Breast epithelium (tissue), 4 donors: ENCODE measurements at regions not wholly inside any gene's neighbourhood (a gene's known extent, or its start where the extent isn't known, plus 50 kb on each side); places are given as distances from the start of the nearest gene placed in this dataset.

ENCODE experiments used
- DNase-seq, 2 donors: peaks; one replicate each; pipeline ENCODE4 v3.0.0-alpha.2; 2019; ENCODE audit warnings: low spot score in 2 of 2
- H3K27ac ChIP-seq, 2 donors: fragments of 200-600 bp; sonication (generic) in 1 of 2; one replicate each; pipeline ENCODE4 v1.5.1; 2016 to 2019; ENCODE audit warnings: mild to moderate bottlenecking in 1 of 2
- H3K27me3 ChIP-seq, 2 donors: fragments of 200-600 bp; sonication (generic) in 1 of 2; one replicate each; pipeline versions ENCODE4 v1.5.1 to v1.6.0; 2017 to 2019; ENCODE audit warnings: control low read depth in 1 of 2, mild to moderate bottlenecking in 1 of 2
- H3K36me3 ChIP-seq: fragments of 200-600 bp; one replicate; pipeline ENCODE4 v1.5.1; 2019
- H3K4me1 ChIP-seq, 2 donors: fragments of 200-600 bp; sonication (generic); one replicate each; pipeline ENCODE4 v1.5.1; 2016 to 2019; ENCODE audit warnings: control low read depth in 1 of 2
- H3K4me3 ChIP-seq, 3 donors: fragments of 200-600 bp; sonication (generic); 1 replicate in 2 of 3; 2 replicates in 1 of 3; pipeline ENCODE4 v1.5.1; 2016 to 2019; ENCODE audit warnings: mild to moderate bottlenecking in 3 of 3, moderate library complexity in 2 of 3
- H3K9me3 ChIP-seq, 2 donors: fragments of 200-600 bp; sonication (generic) in 1 of 2; one replicate each; pipeline ENCODE4 v1.5.1; 2016 to 2019; ENCODE audit warnings: control low read depth in 1 of 2
- POLR2A ChIP-seq: fragments of 450-650 bp; IDR thresholded peaks from one replicate; pipeline ENCODE4 v1.6.1; 2016; ENCODE audit warnings: antibody characterized with exemption, mild to moderate bottlenecking, moderate library complexity
- POLR2AphosphoS5 ChIP-seq, 3 donors: sonication (generic); formaldehyde crosslinking; IDR thresholded peaks; one replicate each; pipeline ENCODE4 v1.6.1; 2017; ENCODE audit warnings: antibody characterized with exemption in 3 of 3
- intact Hi-C: fragments of 100-400 bp; cut with DNase I; formaldehyde crosslinking; loops from one replicate; pipeline ENCODE4 v1.15.1; 2023; ENCODE audit warnings: low total_unique reads
- TF ChIP-seq, protein P1 (sequence below), 3 donors: fragments of 450-650 bp; IDR thresholded peaks; one replicate each; pipeline ENCODE4 v1.5.1; 2016 to 2017; ENCODE audit warnings: antibody characterized with exemption in 3 of 3, mild to moderate bottlenecking in 3 of 3, moderate library complexity in 3 of 3

DNA sequence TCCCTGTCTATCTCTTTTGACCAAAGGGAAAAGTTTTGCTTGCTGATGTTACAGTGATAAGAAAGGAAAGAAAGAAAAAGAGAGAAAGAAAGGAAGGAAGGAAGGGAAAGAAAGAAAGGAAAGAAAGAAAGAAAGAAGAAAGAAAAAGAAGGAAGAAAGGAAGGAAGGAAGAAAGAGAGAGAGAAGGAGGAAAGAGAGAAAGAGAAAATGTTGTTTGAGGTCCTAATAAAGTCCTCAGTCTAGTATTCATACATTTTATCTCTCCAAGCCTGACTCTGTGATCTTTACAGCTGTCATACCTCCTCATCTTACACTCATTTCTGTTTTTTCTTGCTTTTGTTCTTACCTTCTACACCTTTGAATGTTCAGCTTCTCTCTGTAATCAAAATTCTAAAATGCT, 111.4 kb upstream of the MBNL1 start:
- TF ChIP-seq POLR2AphosphoS5 (IDR thresholded peaks at IDR 0.05), result no peak
- TF ChIP-seq, protein P1, sequence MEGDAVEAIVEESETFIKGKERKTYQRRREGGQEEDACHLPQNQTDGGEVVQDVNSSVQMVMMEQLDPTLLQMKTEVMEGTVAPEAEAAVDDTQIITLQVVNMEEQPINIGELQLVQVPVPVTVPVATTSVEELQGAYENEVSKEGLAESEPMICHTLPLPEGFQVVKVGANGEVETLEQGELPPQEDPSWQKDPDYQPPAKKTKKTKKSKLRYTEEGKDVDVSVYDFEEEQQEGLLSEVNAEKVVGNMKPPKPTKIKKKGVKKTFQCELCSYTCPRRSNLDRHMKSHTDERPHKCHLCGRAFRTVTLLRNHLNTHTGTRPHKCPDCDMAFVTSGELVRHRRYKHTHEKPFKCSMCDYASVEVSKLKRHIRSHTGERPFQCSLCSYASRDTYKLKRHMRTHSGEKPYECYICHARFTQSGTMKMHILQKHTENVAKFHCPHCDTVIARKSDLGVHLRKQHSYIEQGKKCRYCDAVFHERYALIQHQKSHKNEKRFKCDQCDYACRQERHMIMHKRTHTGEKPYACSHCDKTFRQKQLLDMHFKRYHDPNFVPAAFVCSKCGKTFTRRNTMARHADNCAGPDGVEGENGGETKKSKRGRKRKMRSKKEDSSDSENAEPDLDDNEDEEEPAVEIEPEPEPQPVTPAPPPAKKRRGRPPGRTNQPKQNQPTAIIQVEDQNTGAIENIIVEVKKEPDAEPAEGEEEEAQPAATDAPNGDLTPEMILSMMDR (IDR thresholded peaks at IDR 0.05), result no peak
- TF ChIP-seq POLR2A, result no peak
- no peaks in the 10 kb centered on the region for H3K4me1 ChIP-seq
- no peak for DNase-seq
- peaks cover 0 to 3% of the 10 kb centered on the region in 2 donors for H3K9me3 ChIP-seq
- H3K4me3 ChIP-seq, result no peak overlapping the region
- no peak overlapping the region for H3K27ac ChIP-seq
- H3K27me3 ChIP-seq, result no peaks in the 10 kb centered on the region
- intact Hi-C loops, result no loop called here
- H3K36me3 ChIP-seq, result no peaks in the 10 kb centered on the region

GRCh38 chr3:152159328-152159727, 109.4 kb upstream of the MBNL1 start:
- no peak overlapping the region for H3K27ac ChIP-seq
- intact Hi-C loops, result no loop called here
- no peaks in the 10 kb centered on the region for H3K9me3 ChIP-seq
- no peaks in the 10 kb centered on the region for H3K27me3 ChIP-seq
- H3K36me3 ChIP-seq, result no peaks in the 10 kb centered on the region
- no peak for DNase-seq
- H3K4me1 ChIP-seq, result no peaks in the 10 kb centered on the region
- H3K4me3 ChIP-seq, result no peak overlapping the region
- TF ChIP-seq POLR2AphosphoS5 (IDR thresholded peaks at IDR 0.05), result no peak
- TF ChIP-seq, protein P1 (IDR thresholded peaks at IDR 0.05), result no peak

DNA sequence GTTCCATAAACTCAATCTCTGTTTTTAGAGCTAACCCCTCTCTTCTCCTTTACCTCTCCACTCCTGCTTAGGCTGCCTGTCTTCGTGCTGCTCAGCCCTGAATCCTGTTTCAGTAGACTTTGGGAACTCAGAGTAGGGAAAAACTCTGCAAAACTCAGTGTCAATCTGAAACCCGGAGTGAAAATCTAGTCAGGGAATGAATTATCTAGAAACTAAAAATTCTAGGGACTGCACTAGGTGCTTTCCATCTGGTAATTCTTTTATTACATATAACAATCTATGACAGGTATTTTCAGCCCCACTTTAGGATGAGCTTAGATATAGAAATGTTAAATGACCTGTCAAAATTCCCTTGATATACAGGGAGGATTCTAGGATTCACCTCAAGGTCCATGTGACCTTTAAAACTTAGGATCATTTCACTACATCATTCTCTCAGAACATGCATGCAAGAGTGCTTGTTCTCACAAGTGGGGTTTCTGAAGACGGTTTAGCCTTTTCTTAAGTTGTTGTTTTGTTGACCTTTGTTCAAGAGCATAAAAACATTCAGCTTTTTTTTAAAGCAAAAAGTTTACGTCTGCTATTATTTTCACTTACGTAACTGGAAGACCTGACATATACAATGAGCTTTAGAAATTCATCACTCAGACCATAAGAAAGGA, 108.2 kb upstream of the MBNL1 start:
- DNase-seq, result no peak
- TF ChIP-seq, protein P1 (IDR thresholded peaks at IDR 0.05), result no peak
- TF ChIP-seq POLR2AphosphoS5 (IDR thresholded peaks at IDR 0.05) (no peak), POLR2A (no peak)
- Histone ChIP-seq H3K9me3 (no peaks in the 10 kb centered on the region), H3K27me3 (no peaks in the 10 kb centered on the region), H3K27ac (no peak overlapping the region), H3K4me3 (no peak overlapping the region), H3K36me3 (no peaks in the 10 kb centered on the region), H3K4me1 (no peaks in the 10 kb centered on the region)
- intact Hi-C loops, result no loop called here

- Histone ChIP-seq H3K36me3 (no peaks in the 10 kb centered on the region), H3K4me1 (no peaks in the 10 kb centered on the region), H3K27me3 (no peaks in the 10 kb centered on the region), H3K9me3 (no peaks in the 10 kb centered on the region), H3K27ac (no peak overlapping the region), H3K4me3 (no peak overlapping the region)
- DNase-seq, result no peak
- no peak for TF ChIP-seq POLR2A
- TF ChIP-seq, protein P1 (IDR thresholded peaks at IDR 0.05), result no peak
- TF ChIP-seq POLR2AphosphoS5 (IDR thresholded peaks at IDR 0.05), result no peak
- intact Hi-C loops, result no loop called here
These were observed 96.3 kb upstream of the MBNL1 start for GRCh38 chr3:152172460-152172859.

GRCh38 chr3:152173627-152174026, 95.1 kb upstream of the MBNL1 start:
- H3K27ac ChIP-seq, result no peak overlapping the region
- TF ChIP-seq POLR2A, result no peak
- TF ChIP-seq, protein P1 (IDR thresholded peaks at IDR 0.05), result no peak
- no peak for TF ChIP-seq POLR2AphosphoS5 (IDR thresholded peaks at IDR 0.05)
- H3K4me3 ChIP-seq, result no peak overlapping the region
- no peaks in the 10 kb centered on the region for H3K9me3 ChIP-seq
- no peaks in the 10 kb centered on the region for H3K4me1 ChIP-seq
- intact Hi-C loops, result no loop called here
- DNase-seq, result no peak
- H3K27me3 ChIP-seq, result no peaks in the 10 kb centered on the region
- H3K36me3 ChIP-seq, result no peaks in the 10 kb centered on the region
